Stimulated activated CD4-positive, alpha-beta T cell treated with anti-CD3 and anti-CD28 coated beads, TNF-alpha, amount 100 ng/mL, for 48 hours (primary cell): ENCODE measurements at regions not wholly inside any gene's neighbourhood (a gene's known extent, or its start where the extent isn't known, plus 50 kb on each side); places are given as distances from the start of the nearest gene placed in this dataset.

Experiments
- DNase-seq, 3 donors: peaks; one replicate each; pipeline ENCODE4 v3.0.0-alpha.2; 2020; ENCODE audit warnings: low read depth in 3 of 3

- DNase-seq = no peak
These were observed 343.0 kb downstream of the USP25 start for GRCh38 chr21:16072737-16073136.

- DNase-seq = no peak
These were observed 343.8 kb downstream of the USP25 start for GRCh38 chr21:16073586-16073985.

GRCh38 chr21:16074950-16075489, 345.2 kb downstream of the USP25 start:
- no peak for DNase-seq

- DNase-seq = no peak
These were observed 346.0 kb downstream of the USP25 start for GRCh38 chr21:16075649-16076282.

GRCh38 chr21:16076465-16076864, 346.7 kb downstream of the USP25 start:
- DNase-seq = no peak

- DNase-seq = no peak
These were observed 348.6 kb downstream of the USP25 start for GRCh38 chr21:16078382-16078781.

DNA sequence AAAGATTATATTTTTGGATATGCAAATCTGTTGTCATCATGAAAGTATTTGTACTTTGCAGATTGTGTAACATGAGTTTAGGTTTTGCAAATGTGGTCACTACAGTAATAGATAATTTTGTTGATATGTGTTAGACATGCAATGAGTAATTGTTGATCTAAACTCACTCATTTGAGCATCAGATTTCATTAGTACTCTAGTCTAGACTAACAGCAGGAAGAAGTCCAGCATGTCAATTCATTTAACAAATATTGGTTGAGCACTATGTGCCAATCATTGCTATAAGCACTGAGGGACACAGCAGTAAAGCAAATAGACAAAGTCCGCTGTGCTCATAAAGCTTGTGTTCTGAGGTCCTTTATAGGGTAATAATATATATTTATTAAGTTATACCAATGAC, 350.0 kb downstream of the USP25 start:
- no peak for DNase-seq

DNA sequence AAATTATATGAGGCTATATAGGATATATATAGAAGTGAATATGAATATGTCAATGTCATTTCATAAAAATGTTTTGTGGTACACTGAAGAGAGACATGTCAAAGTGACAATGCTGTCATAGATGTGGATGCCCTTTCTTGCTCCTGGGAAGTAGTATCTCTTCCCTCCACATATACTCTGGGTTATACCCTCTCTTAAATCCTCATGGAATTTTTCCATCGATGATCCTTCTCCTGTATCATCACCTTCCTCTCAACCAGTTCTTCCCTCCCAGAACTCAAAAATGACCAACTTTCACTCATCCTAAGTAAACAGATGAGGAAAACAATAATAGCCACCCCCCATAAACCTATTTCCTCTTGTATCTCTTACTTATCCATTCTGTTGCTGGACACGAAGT, 351.5 kb downstream of the USP25 start:
- no peak for DNase-seq

DNA sequence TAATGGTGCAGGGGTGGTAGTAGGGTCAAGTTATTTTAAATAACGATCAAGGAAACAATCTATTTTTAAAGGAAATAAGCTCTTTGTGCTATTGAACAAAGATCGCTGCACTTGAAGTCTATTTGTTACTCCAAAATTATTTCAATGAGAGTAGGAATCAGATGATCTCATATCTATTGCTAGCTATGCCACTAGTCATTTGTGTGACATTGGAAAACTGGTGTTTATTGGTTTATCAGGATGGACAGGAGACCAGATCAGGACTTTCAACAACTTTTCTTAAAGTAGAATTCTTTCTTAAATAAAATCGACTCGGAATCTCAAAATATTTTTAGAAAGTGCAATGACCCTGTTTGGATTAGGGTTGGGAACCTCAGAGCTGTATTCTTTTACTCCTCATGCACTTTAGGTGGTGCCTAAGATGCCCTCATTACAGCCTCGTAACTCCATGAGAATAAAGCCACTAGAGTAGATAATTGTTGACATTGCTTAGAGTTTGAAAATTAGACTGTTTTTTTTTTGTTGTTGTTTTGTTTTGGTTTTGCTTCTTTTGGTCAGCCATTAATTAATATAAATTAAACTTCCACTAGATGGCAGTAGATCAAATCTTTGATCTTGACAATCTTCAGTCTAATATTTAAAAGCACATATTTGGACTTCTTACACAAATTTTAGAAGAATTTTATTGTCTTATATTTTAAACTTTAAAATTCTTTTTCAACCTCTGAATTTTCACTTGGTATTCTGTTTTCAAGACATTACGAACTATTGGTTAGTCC, 352.4 kb downstream of the USP25 start:
- DNase-seq = no peak

- no peak for DNase-seq
These were observed 355.1 kb downstream of the USP25 start for GRCh38 chr21:16084776-16085364.

DNA sequence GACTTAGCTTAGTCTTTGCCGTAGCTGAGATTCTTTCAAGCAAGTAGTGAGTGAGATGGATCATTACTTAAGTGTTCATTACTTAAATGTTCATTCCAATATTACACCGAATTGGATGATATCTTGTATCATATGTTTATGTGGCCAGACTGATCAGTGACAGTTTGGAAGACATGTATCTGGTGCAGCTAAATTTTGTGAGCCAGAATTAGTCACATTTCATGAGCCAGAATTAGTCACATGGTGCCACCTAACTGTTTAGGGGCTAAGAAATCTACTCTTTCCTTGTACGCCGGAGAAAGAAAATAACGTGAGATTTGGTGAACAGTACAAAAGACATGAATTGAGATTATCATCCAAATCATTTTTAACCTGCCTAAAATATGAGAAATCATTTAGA, 355.6 kb downstream of the USP25 start:
- no peak for DNase-seq

GRCh38 chr21:16086121-16086520, 356.3 kb downstream of the USP25 start:
- no peak for DNase-seq

- DNase-seq = no peak
These were observed 357.2 kb downstream of the USP25 start for GRCh38 chr21:16086936-16087335.

GRCh38 chr21:16087523-16087922, 357.7 kb downstream of the USP25 start:
- DNase-seq = no peak

GRCh38 chr21:16088056-16088455, 358.3 kb downstream of the USP25 start:
- DNase-seq = no peak

DNA sequence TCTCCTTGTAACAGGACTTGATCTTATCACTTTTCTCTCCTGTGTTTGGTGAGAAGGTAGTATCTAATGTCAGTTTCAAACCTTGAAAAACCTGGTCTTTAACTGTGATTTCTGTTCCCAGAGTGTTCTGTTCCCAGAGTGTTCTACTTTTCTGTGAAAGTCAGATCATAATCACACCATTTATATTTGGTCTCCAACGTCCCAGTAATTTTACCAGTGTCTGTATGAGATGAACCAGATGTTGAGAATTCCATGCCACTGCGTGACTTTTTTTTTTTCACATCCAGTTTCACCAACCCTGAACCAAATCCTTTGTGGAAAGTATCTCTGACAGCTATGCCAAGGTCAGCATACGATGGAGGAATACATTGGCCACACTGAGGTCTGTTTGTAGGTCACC, 365.2 kb downstream of the USP25 start:
- no peak for DNase-seq

- no peak for DNase-seq
These were observed 367.2 kb downstream of the USP25 start for GRCh38 chr21:16096988-16097387.

GRCh38 chr21:16102113-16102512, 372.3 kb downstream of the USP25 start:
- no peak for DNase-seq

- no peak for DNase-seq
These were observed 378.8 kb downstream of the USP25 start for GRCh38 chr21:16108561-16109075.

GRCh38 chr21:16113052-16113715, 383.4 kb downstream of the USP25 start:
- no peak for DNase-seq

DNA sequence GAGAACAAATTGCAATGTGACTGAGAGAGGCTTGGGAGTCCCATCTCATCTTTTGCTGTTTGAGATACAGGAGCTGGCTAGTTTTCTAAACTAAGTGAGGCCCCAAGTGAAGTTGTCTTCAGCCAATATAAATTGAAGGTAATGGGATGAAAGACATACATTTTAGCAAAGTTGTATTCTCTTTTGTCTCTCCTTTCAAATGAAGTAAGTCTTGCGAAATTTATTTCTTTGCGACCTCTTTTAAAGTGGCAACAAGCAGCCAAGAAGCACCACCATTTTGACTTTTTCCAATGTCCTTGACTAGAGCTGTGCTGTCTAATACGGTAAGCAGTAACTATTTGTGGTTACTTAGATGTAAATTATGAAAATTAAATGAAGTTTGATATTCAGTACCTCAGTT, 385.7 kb downstream of the USP25 start:
- no peak for DNase-seq

- no peak for DNase-seq
These were observed 386.3 kb downstream of the USP25 start for GRCh38 chr21:16116069-16116468.
